Duodenal mucosa (tissue), 2 donors: ENCODE measurements at regions not wholly inside any gene's neighbourhood (a gene's known extent, or its start where the extent isn't known, plus 50 kb on each side); places are given as distances from the start of the nearest gene placed in this dataset.

Experiments
- H3K27ac ChIP-seq: one replicate; pipeline ENCODE4 v1.7.0; 2013; ENCODE audit warnings: low read depth, low read length
- H3K27me3 ChIP-seq, 2 donors: one replicate each; pipeline ENCODE4 v1.7.0; 2013; ENCODE audit warnings: low read length in 2 of 2, control low read depth in 1 of 2; ENCODE audit not compliant: insufficient read depth in 2 of 2, control insufficient read depth in 1 of 2
- H3K36me3 ChIP-seq, 2 donors: one replicate each; pipeline ENCODE4 v1.7.0; 2013; ENCODE audit warnings: low read length in 2 of 2, control low read depth in 1 of 2; ENCODE audit not compliant: insufficient read depth in 2 of 2, control insufficient read depth in 1 of 2
- H3K4me1 ChIP-seq, 2 donors: one replicate each; pipeline ENCODE4 v1.7.0; 2013; ENCODE audit warnings: low read length in 2 of 2, control low read depth in 1 of 2; ENCODE audit not compliant: insufficient read depth in 2 of 2, control insufficient read depth in 1 of 2
- H3K4me3 ChIP-seq, 2 donors: one replicate each; pipeline ENCODE4 v1.7.0; 2013; ENCODE audit warnings: low read length in 2 of 2, low read depth in 1 of 2
- H3K9ac ChIP-seq, 2 donors: one replicate each; pipeline ENCODE4 v1.7.0; 2013; ENCODE audit warnings: low read length in 2 of 2, low read depth in 1 of 2
- H3K9me3 ChIP-seq, 2 donors: one replicate each; pipeline ENCODE4 v1.7.0; 2013; ENCODE audit warnings: low read length in 2 of 2, control low read depth in 1 of 2; ENCODE audit not compliant: control insufficient read depth in 1 of 2

DNA sequence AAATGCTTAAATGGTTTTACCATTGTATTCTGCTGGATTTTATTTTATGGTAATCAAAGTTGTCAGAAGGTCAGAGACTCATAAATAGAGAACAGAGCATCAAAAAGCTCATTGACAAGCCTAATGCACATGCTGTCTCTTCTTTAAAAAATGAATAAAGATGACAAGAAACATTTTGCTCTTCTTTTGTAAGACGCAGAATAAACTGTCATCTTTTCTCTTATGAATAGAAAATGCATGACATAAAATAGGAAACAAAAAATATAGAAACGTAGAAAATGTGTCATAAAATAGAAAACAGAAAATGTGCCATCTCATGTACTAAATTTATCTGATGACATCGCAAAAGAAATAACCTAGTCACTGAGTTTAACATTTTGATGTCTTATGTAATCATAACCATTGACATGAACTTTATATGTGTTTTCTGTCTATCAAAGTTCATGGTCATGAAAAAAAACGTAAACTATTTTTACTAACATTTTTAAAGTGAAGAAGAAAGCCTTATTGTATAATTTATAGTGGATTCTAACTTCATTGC lies 484.1 kb downstream of the TRIML1 start:
- Histone ChIP-seq H3K27ac (no peak overlapping the region), H3K27me3 (no peaks in the 10 kb centered on the region), H3K9ac (no peak overlapping the region), H3K4me3 (no peak overlapping the region), H3K4me1 (no peaks in the 10 kb centered on the region), H3K9me3 (no peaks in the 10 kb centered on the region), H3K36me3 (no peaks in the 10 kb centered on the region)

DNA sequence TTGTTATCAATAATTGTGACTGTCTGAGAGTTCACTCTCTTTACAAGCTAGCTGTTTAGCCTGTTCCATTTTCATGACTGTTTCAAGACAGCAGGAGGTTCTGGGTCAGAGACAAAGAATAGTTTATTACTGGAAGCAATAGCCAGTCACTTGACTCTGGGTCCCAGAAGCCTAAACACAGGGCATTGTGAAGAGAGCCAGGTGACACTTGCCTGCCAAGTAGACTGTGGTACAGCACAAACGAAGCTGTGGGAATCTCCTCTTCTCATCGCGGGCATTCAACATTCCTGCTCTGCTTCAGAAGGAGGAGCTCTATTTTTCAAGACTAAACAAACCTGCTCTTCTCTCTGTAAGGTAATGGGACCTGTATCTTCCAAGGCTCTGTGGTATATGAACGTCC lies 485.1 kb downstream of the TRIML1 start:
- no peaks in the 10 kb centered on the region for H3K27me3 ChIP-seq
- H3K4me3 ChIP-seq: no peak overlapping the region
- H3K9ac ChIP-seq: no peak overlapping the region

DNA sequence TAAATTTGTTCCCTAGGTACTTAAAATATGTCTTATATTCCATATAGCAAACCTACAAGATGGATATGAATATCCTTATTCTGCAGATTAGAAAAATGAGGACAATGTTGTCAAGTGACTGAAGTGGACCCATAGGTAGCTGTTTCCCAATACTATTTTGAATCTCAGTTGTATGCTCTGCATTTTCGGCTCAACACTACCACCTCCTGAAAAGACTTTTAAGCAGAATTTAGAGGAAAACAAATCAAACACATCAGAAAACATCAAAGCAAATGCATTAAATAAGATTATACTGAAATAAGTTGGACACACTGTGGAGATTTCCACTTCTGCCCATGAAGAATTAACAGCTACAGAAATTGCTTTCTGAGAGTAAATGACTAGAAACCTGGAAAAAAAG lies 488.7 kb downstream of the TRIML1 start:
- Histone ChIP-seq H3K27ac (no peak overlapping the region), H3K36me3 (no peaks in the 10 kb centered on the region), H3K4me3 (no peak overlapping the region), H3K27me3 (no peaks in the 10 kb centered on the region), H3K9me3 (peaks cover 0 to 4% of the 10 kb centered on the region in 2 donors), H3K9ac (no peak overlapping the region), H3K4me1 (no peaks in the 10 kb centered on the region)

More for the DNA sequence above, 485.1 kb downstream of the TRIML1 start:
- H3K36me3 ChIP-seq: no peaks in the 10 kb centered on the region
- H3K9me3 ChIP-seq: no peaks in the 10 kb centered on the region
- H3K4me1 ChIP-seq: no peaks in the 10 kb centered on the region
- no peak overlapping the region for H3K27ac ChIP-seq

DNA sequence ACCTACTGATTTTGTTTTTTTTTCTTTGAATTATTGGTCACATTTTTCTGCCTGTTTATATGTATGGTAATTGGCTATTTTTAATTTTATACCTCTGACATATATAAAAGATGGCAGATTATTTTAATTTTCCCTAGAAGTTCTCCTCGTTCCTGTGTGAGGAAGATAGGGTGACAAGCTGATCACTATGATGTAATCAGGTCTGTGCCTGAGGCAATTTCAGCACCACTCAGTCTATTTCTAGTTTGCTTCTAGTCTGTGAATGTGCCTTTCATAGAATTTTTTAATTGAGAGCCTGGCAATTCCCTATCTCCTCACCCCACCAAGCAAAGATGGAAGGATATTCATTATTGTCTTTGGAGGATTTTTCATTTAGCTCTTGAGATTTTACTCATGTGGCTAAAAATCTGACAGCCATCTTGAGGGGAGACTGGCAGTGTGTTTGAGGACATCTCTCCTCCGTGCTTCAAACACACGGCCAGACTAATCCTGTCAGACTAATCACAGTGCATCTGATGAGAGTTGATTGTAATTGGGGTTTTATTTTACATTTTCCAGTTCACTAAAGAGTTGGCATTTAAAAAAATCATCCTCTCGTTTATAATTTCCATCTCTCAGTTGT lies 500.3 kb downstream of the TRIML1 start:
- no peaks in the 10 kb centered on the region for H3K9me3 ChIP-seq
- no peaks in the 10 kb centered on the region for H3K27me3 ChIP-seq
- H3K9ac ChIP-seq: no peak overlapping the region
- H3K36me3 ChIP-seq: no peaks in the 10 kb centered on the region
- no peak overlapping the region for H3K27ac ChIP-seq
- no peaks in the 10 kb centered on the region for H3K4me1 ChIP-seq
- no peak overlapping the region for H3K4me3 ChIP-seq

DNA sequence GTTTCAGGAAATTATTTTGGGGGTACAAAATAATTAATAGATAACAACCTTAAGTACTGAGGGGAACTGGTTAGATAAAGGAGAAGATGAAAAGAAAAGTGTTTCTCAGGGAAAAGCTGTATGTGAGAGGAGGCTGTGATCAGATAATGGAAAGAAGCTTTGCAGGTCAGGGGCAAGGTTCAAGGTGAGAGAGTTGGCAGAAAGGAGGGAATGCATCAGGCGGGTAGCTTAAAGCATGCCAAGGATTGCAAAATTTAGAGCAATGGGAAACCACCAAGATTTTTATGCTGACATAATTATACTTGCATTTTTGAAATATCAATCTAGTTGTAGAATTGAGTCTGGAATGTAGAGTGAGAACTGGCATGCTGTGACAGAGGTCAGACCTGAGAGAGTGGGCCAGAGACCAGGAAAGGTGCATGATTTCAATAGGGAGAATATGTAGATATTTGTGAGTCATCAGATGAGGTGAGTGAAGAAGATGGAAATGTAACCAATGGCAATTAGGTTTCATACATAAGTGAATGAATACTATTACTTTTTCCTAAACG lies 508.7 kb downstream of the TRIML1 start:
- Histone ChIP-seq H3K4me1 (no peaks in the 10 kb centered on the region), H3K9ac (no peak overlapping the region), H3K27ac (no peak overlapping the region), H3K27me3 (no peaks in the 10 kb centered on the region), H3K4me3 (no peak overlapping the region), H3K36me3 (no peaks in the 10 kb centered on the region), H3K9me3 (no peaks in the 10 kb centered on the region)

DNA sequence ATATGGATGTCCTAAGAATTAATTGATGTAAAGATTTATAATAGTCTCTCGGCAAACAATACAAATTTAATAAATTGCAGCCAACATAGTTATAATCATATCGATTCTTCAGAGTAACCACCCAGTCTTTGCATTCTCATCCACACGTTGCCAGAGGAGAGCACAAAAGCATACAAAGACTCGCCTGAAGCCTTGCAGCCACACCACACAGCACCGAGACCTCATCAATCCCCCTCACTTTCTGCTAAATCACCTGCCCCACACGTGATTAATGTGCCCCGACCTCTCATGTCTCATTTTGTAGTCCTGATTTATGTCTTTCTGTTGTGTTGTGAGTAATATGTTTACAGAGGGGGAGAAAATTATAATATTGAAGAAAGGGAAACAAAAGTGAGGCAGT lies 510.4 kb downstream of the TRIML1 start:
- no peak overlapping the region for H3K9ac ChIP-seq
- H3K9me3 ChIP-seq: no peaks in the 10 kb centered on the region
- H3K4me3 ChIP-seq: no peak overlapping the region
- H3K36me3 ChIP-seq: no peaks in the 10 kb centered on the region
- no peaks in the 10 kb centered on the region for H3K27me3 ChIP-seq
- no peak overlapping the region for H3K27ac ChIP-seq
- H3K4me1 ChIP-seq: no peaks in the 10 kb centered on the region

DNA sequence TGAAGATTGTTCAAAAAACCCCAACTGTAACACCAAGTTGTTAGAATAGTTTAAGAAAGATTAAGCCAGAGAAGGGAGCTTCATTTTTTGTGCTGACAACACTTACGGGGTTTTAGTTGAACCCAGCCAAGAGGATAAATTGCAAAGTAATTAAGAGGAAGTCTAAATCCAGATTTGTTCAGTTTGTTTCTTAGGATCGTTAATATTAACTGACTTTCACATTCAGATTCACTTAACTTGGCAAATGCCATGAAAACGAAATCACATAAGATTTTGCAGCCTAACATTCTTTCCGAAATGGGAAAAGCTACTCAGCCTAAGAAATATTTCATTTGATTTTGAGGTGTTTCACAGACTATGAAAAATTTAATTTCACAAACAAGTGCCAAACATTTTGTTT lies 511.3 kb downstream of the TRIML1 start:
- Histone ChIP-seq H3K4me1 (no peaks in the 10 kb centered on the region), H3K4me3 (no peak overlapping the region), H3K9ac (no peak overlapping the region), H3K27me3 (no peaks in the 10 kb centered on the region), H3K9me3 (no peaks in the 10 kb centered on the region), H3K36me3 (no peaks in the 10 kb centered on the region), H3K27ac (no peak overlapping the region)

DNA sequence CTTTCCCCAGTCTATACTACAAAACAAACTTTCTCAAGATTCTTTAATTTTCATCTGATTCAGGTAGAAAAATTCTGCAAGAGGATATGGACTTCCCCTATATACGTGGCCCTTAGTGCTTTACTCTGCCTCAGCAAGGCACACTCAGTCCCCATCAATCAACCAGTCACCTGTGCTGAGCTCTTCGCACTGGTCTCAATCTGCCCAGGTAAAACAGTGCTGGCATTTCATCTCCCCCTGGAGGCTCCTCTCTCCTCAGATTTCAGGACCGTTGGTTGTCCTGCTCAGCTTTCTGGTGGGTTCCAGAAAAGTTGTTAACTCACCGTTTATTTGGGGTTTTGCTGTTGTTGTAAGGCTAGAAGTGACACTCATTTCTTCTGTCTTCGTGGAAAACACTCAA lies 518.1 kb downstream of the TRIML1 start:
- Histone ChIP-seq H3K4me3 (no peak overlapping the region), H3K36me3 (no peaks in the 10 kb centered on the region), H3K27me3 (no peaks in the 10 kb centered on the region), H3K9ac (no peak overlapping the region), H3K9me3 (no peaks in the 10 kb centered on the region), H3K4me1 (no peaks in the 10 kb centered on the region), H3K27ac (no peak overlapping the region)

DNA sequence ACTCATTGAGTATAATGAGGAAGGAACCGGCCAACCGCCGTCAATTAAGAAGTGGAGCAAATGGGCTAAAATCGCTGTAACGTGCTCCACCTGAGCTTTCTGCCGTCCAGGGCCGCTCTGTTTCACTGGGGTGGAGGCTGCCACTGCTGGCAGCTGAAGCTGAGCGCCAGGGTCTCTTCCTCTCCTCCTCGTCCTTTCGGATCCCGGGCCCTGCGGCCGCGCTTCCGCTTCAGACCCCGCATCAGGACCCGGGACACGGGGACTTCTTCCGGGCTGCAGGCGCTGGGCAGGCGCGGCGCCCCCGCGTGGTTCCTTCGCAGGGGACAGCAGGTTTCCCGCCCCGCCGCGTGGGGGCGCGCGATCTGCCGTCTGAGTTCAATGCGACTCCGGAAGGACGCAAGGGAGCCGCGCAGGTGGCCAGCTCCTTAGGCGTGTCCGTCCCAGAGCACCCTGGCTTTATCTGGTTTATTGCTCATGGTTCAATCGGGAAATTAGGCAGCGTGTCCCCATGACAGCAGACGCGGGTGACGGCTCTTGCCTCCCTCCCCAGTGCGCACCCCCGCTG lies 519.8 kb downstream of the TRIML1 start:
- Histone ChIP-seq H3K9me3 (no peaks in the 10 kb centered on the region), H3K27me3 (no peaks in the 10 kb centered on the region), H3K4me1 (no peaks in the 10 kb centered on the region), H3K27ac (no peak overlapping the region), H3K36me3 (no peaks in the 10 kb centered on the region), H3K9ac (no peak overlapping the region), H3K4me3 (no peak overlapping the region)

DNA sequence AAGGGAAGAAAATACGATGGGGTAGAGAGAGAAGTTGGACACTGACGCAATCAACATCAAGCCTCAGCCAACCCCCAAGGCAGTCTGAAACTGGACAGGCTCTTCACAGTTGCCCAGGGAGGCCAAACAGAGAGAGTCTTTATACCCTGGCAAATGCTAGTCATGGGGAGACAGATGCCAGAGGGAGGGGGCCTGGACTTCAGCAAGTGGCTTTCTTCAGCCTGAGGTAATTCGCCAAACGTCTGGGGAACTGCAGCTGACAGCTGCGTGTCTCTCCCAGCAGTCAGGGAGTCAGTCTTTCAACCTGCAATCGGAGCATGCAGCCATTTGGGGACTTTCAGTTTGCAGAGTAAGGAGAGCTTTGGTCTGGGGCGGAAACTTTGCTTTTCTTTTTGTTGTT lies 521.6 kb downstream of the TRIML1 start:
- Histone ChIP-seq H3K4me1 (no peaks in the 10 kb centered on the region), H3K27ac (no peak overlapping the region), H3K9ac (no peak overlapping the region)

More for the DNA sequence above, 521.6 kb downstream of the TRIML1 start:
- no peak overlapping the region for H3K4me3 ChIP-seq
- H3K36me3 ChIP-seq: no peaks in the 10 kb centered on the region
- no peaks in the 10 kb centered on the region for H3K9me3 ChIP-seq
- no peaks in the 10 kb centered on the region for H3K27me3 ChIP-seq
